Renal pelvis (tissue), 1 donor: ENCODE measurements at regions not wholly inside any gene's neighbourhood (a gene's known extent, or its start where the extent isn't known, plus 50 kb on each side); places are given as distances from the start of the nearest gene placed in this dataset.

Experiments
- DNase-seq: peaks from one replicate; pipeline ENCODE4 v3.0.0-alpha.2; 2013

- peak; percentile 29 for DNase-seq
Measured at GRCh38 chr3:81439108-81439507, 322.3 kb downstream of the GBE1 start.

- no peak for DNase-seq
Measured at GRCh38 chr3:81437683-81438082, 323.8 kb downstream of the GBE1 start.

GRCh38 chr3:81436182-81436581, 325.3 kb downstream of the GBE1 start:
- DNase-seq: no peak

GRCh38 chr3:81435050-81435449, 326.4 kb downstream of the GBE1 start:
- DNase-seq: no peak

- DNase-seq: no peak
Measured at GRCh38 chr3:81434161-81434560, 327.3 kb downstream of the GBE1 start.

GRCh38 chr3:81433675-81434074, 327.8 kb downstream of the GBE1 start:
- DNase-seq: no peak

GRCh38 chr3:81432456-81432855, 329.0 kb downstream of the GBE1 start:
- no peak for DNase-seq

- DNase-seq: no peak
Measured at GRCh38 chr3:81426826-81427577, 334.4 kb downstream of the GBE1 start.

- DNase-seq: no peak
Measured at GRCh38 chr3:81425198-81425868, 336.1 kb downstream of the GBE1 start.

- no peak for DNase-seq
Measured at GRCh38 chr3:81419228-81419627, 342.2 kb downstream of the GBE1 start.

GRCh38 chr3:81416812-81417211, 344.6 kb downstream of the GBE1 start:
- DNase-seq: no peak

- no peak for DNase-seq
Measured at GRCh38 chr3:81406318-81406717, 355.1 kb downstream of the GBE1 start.

GRCh38 chr3:81395739-81396513, 365.5 kb downstream of the GBE1 start:
- DNase-seq: no peak

GRCh38 chr3:81394651-81395524, 366.6 kb downstream of the GBE1 start:
- DNase-seq: no peak

GRCh38 chr3:81393251-81393650, 368.2 kb downstream of the GBE1 start:
- no peak for DNase-seq

GRCh38 chr3:81390796-81391195, 370.6 kb downstream of the GBE1 start:
- no peak for DNase-seq

- DNase-seq: no peak
Measured at GRCh38 chr3:81388191-81388590, 373.3 kb downstream of the GBE1 start.

- no peak for DNase-seq
Measured at GRCh38 chr3:81382470-81382869, 379.0 kb downstream of the GBE1 start.

GRCh38 chr3:81380234-81380633, 381.2 kb downstream of the GBE1 start:
- no peak for DNase-seq

GRCh38 chr3:81378552-81379293, 382.7 kb downstream of the GBE1 start:
- no peak for DNase-seq

- no peak for DNase-seq
Measured at GRCh38 chr3:81375921-81376320, 385.5 kb downstream of the GBE1 start.
